ENCODE measurements at regions not wholly inside any gene's neighbourhood (a gene's known extent, or its start where the extent isn't known, plus 50 kb on each side); places are given as distances from the start of the nearest gene placed in this dataset.
"Not testable (repeated sequence)": the region's sequence is repeated elsewhere in the genome, so short reads cannot be mapped to it uniquely, and the experiment has no call there.

GRCh38 chr3:140870351-140870750 lies 71.3 kb upstream of the SLC25A36 start:
- no peak for DNase-seq

- no peak for DNase-seq
These were observed 70.6 kb upstream of the SLC25A36 start for GRCh38 chr3:140871022-140871421.

- DNase-seq: not testable (repeated sequence)
These were observed 69.5 kb upstream of the SLC25A36 start for GRCh38 chr3:140872165-140872564.

- DNase-seq: no peak
These were observed 58.1 kb upstream of the SLC25A36 start for GRCh38 chr3:140883428-140884040.

- DNase-seq: not testable (repeated sequence)
These were observed 55.9 kb upstream of the SLC25A36 start for GRCh38 chr3:140885697-140886096.
